Astrocyte of the cerebellum (primary cell): ENCODE measurements at regions not wholly inside any gene's neighbourhood (a gene's known extent, or its start where the extent isn't known, plus 50 kb on each side); places are given as distances from the start of the nearest gene placed in this dataset.

Experiments used
- DNase-seq: peaks from one replicate; pipeline ENCODE4 v3.0.0-alpha.2; 2011; ENCODE audit warnings: low read depth
- H3K4me3 ChIP-seq: 2 replicates; pipeline ENCODE4 v1.5.1; 2011; ENCODE audit warnings: mild to moderate bottlenecking, low read depth, low read length, moderate library complexity
- CTCF ChIP-seq: IDR thresholded peaks from 2 replicates; pipeline ENCODE4 v1.5.1; 2012; ENCODE audit warnings: low read length, low read depth, moderate library complexity, mild to moderate bottlenecking; ENCODE audit errors: missing control alignments
- in situ Hi-C: cut with HindIII; loops from 2 replicates; pipeline ENCODE4 v1.10.0; 2017; ENCODE audit warnings: low sequenced_read_pairs

- DNase-seq, result no peak
- H3K4me3 ChIP-seq, result no peak overlapping the region
- in situ Hi-C loops, result no loop called here
- no peak for TF ChIP-seq CTCF
Observed at GRCh38 chr7:94303695-94304094, 91.0 kb upstream of the COL1A2 start.

GRCh38 chr7:94304878-94305277 is 89.8 kb upstream of the COL1A2 start:
- H3K4me3 ChIP-seq, result no peak overlapping the region
- in situ Hi-C loops, result no loop called here
- no peak for TF ChIP-seq CTCF
- DNase-seq, result no peak

DNA sequence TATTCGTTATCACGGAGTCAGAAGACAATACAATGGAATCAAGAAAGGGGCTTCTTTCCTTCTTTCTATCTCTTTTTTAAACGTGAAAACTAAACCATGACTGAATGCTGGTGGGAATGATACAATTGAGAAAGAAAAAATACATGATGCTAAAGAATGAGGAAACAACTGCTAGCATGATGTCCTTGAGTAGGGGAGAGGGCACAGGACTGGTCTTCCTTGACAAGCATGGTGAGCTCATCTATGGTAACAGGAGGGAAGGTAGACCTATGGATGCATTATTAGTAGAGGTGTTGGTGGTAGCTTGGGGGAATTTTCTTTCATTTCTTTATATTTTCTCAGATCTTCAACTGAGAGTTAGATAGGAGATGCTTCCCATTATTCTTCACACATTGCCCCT is 88.9 kb upstream of the COL1A2 start:
- no peak overlapping the region for H3K4me3 ChIP-seq
- in situ Hi-C loops, result no loop called here
- DNase-seq, result no peak
- no peak for TF ChIP-seq CTCF

GRCh38 chr7:94307399-94308048 is 87.2 kb upstream of the COL1A2 start:
- in situ Hi-C loops, result no loop called here
- no peak for DNase-seq
- no peak overlapping the region for H3K4me3 ChIP-seq
- TF ChIP-seq CTCF, result no peak

DNA sequence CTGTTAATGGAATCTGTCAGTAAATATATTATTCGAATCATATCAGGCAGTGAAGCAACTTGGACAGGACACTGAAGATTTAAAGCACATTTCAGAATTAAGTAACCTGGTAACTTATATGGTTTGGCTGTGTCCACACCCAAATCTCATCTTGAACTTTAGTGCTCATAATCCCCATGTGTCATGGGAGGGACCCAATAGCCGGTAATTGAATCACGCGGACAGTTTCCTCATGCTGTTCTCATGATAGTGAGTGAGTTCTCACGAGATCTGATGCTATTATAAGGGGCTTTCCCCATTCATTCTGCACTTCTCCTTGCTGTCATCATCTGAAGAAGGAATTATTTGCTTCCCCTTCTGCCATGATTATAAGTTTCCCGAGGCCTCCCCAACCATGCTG is 83.2 kb upstream of the COL1A2 start:
- no peak for TF ChIP-seq CTCF
- DNase-seq, result no peak
- in situ Hi-C loops, result no loop called here
- no peak overlapping the region for H3K4me3 ChIP-seq

- no peak for TF ChIP-seq CTCF
- no peak overlapping the region for H3K4me3 ChIP-seq
- in situ Hi-C loops, result no loop called here
- peak; percentile 88 for DNase-seq
Observed at GRCh38 chr7:94313926-94314325, 80.8 kb upstream of the COL1A2 start.
